Activated CD4-positive, alpha-beta T cell treated with anti-CD3 and anti-CD28 coated beads for 36 hours (primary cell): ENCODE measurements at regions not wholly inside any gene's neighbourhood (a gene's known extent, or its start where the extent isn't known, plus 50 kb on each side); places are given as distances from the start of the nearest gene placed in this dataset.

Experiments
- ATAC-seq: fragments of 200-7000 bp; cut with Tn5 transposase; one replicate; pipeline ENCODE4 v1.10.0; 2021; ENCODE audit warnings: mild to moderate bottlenecking, moderate library complexity
- CTCF ChIA-PET: fragments of 350-600 bp; sonication (Branson Sonifier 250); formaldehyde crosslinking; loops from one replicate; lab custom pipeline; 2021; ENCODE audit warnings: antibody characterized with exemption; lab: Charles Lee
- POLR2A ChIA-PET: fragments of 350-600 bp; sonication (Branson Sonifier 250); formaldehyde crosslinking; loops from one replicate; lab custom pipeline; 2021; ENCODE audit warnings: antibody characterized with exemption, inconsistent platforms; lab: Charles Lee
- DNase-seq: peaks from one replicate; pipeline ENCODE4 v3.0.0-alpha.2; 2020
- H3K27ac Mint-ChIP-seq: one replicate; pipeline ENCODE4 v1.8.0; 2021; ENCODE audit warnings: mixed read lengths
- H3K27me3 Mint-ChIP-seq: one replicate; pipeline ENCODE4 v1.8.0; 2021; ENCODE audit warnings: mixed read lengths
- H3K36me3 Mint-ChIP-seq: one replicate; pipeline ENCODE4 v1.8.0; 2021; ENCODE audit warnings: low read depth, mixed read lengths
- H3K4me1 Mint-ChIP-seq: one replicate; pipeline ENCODE4 v1.8.0; 2021; ENCODE audit warnings: mixed read lengths
- H3K4me3 Mint-ChIP-seq: one replicate; pipeline ENCODE4 v1.8.0; 2021; ENCODE audit warnings: mild to moderate bottlenecking, moderate library complexity, mixed read lengths
- H3K9me3 Mint-ChIP-seq: one replicate; pipeline ENCODE4 v1.8.0; 2021; ENCODE audit warnings: low read depth, mixed read lengths
- intact Hi-C, 2 experiments: fragments of 100-400 bp; cut with DNase I in 1 of 2; cut with micrococcal nuclease in 1 of 2; formaldehyde crosslinking; loops; one replicate each; pipeline versions ENCODE4 v1.14.2 to v1.15.1; 2022 to 2024; cut with DNase I, micrococcal nuclease

DNA sequence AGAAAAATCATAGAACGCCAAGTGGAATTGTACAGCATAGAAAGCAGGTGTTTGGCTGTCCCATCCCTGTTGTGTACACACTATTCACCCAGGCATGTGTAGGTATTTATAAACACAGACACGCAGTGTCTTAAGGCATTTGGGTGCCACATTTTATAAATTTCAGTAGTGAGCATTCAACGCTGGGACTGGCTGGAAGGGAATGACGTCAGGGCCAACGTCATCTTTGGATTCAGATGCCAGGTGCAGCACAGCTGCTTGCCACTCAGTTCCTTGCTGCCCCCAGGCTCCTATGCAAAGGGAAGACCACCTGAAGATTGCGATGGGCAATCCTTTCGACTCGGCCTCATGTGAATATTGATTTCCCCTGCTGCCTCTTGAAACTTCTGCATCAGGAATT lies 461.7 kb upstream of the SOX11 start:
- Mint-ChIP-seq H3K27me3 (no peaks in the 10 kb centered on the region), H3K27ac (no peak overlapping the region), H3K4me3 (no peak overlapping the region), H3K36me3 (no peaks in the 10 kb centered on the region), H3K9me3 (peaks cover 4% of the 10 kb centered on the region), H3K4me1 (no peaks in the 10 kb centered on the region)
- intact Hi-C loops: no loop called here
- ChIA-PET CTCF (no interaction called here), POLR2A (no interaction called here)
- ATAC-seq (no peak), DNase-seq (no peak)

DNA sequence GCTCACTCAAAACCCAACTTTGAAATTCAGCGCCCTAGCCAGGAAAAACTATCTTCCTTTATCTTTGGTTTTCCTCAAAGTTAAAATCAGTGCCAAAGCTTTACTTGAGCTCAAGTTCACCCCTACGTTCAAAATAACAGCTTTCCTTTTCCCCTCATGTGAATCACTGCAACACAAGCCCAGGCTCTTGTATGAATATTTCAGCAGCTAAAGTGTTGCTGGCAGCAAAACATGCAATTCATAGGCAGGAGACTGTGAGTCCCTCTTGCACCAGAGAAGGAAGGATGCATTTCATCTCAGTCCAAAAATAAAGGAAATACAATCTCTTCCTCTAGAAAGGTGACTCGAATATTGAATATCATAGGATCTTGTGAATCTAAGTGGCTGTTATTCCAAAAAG lies 461.3 kb upstream of the SOX11 start:
- no peaks in the 10 kb centered on the region for H3K27me3 Mint-ChIP-seq
- intact Hi-C loops: no loop called here
- no peaks in the 10 kb centered on the region for H3K36me3 Mint-ChIP-seq
- H3K27ac Mint-ChIP-seq: no peak overlapping the region
- DNase-seq: no peak
- ChIA-PET CTCF (no interaction called here), POLR2A (no interaction called here)
- H3K4me1 Mint-ChIP-seq: no peaks in the 10 kb centered on the region
- peaks cover 4% of the 10 kb centered on the region for H3K9me3 Mint-ChIP-seq
- H3K4me3 Mint-ChIP-seq: no peak overlapping the region
- ATAC-seq: no peak

DNA sequence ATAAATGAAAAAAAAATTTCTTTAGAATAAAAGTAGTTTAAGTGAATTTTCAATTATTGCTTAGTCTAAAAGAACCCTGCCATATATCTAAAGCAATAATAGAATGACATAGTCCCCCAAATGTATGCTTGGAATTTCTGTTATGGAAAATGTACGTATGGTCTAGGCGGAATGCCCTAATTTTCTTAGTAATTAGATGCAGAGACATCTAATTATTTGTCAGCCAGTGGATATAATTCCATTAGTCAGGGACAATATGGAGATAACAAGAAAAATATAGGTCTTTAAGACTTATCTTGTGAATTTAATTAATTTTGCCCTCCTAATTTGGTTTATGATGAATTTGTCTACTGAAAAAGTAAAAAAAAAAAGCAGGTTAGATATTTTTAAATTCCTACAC lies 460.9 kb upstream of the SOX11 start:
- DNase-seq (no peak), ATAC-seq (no peak)
- H3K36me3 Mint-ChIP-seq: no peaks in the 10 kb centered on the region
- ChIA-PET POLR2A (no interaction called here), CTCF (no interaction called here)
- no peaks in the 10 kb centered on the region for H3K27me3 Mint-ChIP-seq
- no peak overlapping the region for H3K27ac Mint-ChIP-seq
- no peaks in the 10 kb centered on the region for H3K4me1 Mint-ChIP-seq
- no peak overlapping the region for H3K4me3 Mint-ChIP-seq
- intact Hi-C loops: no loop called here
- peaks cover 4% of the 10 kb centered on the region for H3K9me3 Mint-ChIP-seq

DNA sequence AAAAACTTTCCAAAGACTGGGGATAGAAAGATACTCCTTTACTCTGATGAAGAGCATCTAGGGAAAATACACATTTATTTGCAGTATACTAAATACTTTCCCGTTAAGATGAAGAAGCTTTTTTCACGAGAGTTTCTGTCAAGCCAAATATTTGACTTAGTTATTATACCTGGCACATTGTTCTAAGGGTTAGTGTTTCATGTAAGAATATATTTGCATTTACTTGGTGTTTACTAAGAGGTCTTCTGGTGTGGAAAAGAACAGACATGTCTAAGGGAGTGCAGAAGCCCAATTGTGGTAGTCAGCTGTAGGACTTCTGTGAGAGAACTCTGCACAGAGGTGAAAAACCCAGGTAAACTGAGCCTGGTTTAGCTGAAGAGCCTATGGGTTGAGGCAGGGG lies 457.6 kb upstream of the SOX11 start:
- Mint-ChIP-seq H3K27me3 (no peaks in the 10 kb centered on the region), H3K27ac (no peak overlapping the region), H3K9me3 (peaks cover 6% of the 10 kb centered on the region), H3K36me3 (no peaks in the 10 kb centered on the region), H3K4me3 (no peak overlapping the region), H3K4me1 (no peaks in the 10 kb centered on the region)
- intact Hi-C loops: no loop called here
- DNase-seq (no peak), ATAC-seq (no peak)
- ChIA-PET POLR2A (no interaction called here), CTCF (no interaction called here)

DNA sequence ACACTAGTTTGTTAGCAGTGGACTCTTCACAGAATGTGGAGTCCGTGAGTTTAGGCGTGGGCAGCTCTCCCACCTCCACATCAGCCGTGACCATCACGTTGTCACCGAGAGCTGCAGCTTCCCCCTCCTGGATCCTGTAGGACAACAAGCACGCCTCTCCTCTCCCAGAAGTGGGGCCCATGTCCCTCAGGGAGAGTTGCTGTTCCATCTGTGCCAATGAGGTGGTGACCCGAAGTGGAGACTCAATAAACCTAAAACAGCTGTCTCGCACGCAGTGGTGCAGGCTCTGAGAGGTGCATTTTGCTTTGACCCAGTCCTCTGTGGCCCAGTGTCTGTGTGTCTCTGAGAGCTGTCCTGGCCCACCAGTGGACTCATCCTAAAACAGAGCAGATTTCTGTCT lies 456.5 kb upstream of the SOX11 start:
- DNase-seq: no peak
- H3K36me3 Mint-ChIP-seq: no peaks in the 10 kb centered on the region
- no peaks in the 10 kb centered on the region for H3K27me3 Mint-ChIP-seq
- CTCF ChIA-PET: no interaction called here
- POLR2A ChIA-PET: no interaction called here
- ATAC-seq: no peak
- no peaks in the 10 kb centered on the region for H3K4me1 Mint-ChIP-seq
- peaks cover 4% of the 10 kb centered on the region for H3K9me3 Mint-ChIP-seq
- H3K27ac Mint-ChIP-seq: no peak overlapping the region
- no peak overlapping the region for H3K4me3 Mint-ChIP-seq
- intact Hi-C loops: no loop called here

DNA sequence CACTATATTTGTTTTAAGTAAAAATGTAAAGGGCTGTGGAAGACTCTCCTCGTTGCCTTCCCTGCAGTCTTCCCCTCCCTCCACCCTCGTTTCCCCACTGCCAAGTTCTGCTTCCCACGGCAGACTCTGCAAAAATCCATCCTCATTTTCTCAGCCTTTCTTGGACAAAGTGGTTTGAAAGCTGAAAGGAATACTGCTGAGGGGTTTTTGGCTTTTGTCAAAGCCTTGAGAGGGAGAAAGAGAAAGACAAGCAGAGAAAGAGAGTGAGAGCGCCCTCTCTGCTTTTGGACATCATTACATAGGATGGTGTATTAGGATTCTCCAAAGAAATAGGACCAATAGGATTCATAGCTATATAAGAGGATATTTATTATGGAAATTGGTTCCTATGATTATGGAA lies 455.9 kb upstream of the SOX11 start:
- H3K27me3 Mint-ChIP-seq: no peaks in the 10 kb centered on the region
- ChIA-PET POLR2A (no interaction called here), CTCF (no interaction called here)
- no peaks in the 10 kb centered on the region for H3K36me3 Mint-ChIP-seq
- no peaks in the 10 kb centered on the region for H3K4me1 Mint-ChIP-seq
- intact Hi-C loops: no loop called here
- DNase-seq (no peak), ATAC-seq (no peak)
- H3K4me3 Mint-ChIP-seq: no peak overlapping the region
- H3K9me3 Mint-ChIP-seq: peaks cover 4% of the 10 kb centered on the region
- no peak overlapping the region for H3K27ac Mint-ChIP-seq

DNA sequence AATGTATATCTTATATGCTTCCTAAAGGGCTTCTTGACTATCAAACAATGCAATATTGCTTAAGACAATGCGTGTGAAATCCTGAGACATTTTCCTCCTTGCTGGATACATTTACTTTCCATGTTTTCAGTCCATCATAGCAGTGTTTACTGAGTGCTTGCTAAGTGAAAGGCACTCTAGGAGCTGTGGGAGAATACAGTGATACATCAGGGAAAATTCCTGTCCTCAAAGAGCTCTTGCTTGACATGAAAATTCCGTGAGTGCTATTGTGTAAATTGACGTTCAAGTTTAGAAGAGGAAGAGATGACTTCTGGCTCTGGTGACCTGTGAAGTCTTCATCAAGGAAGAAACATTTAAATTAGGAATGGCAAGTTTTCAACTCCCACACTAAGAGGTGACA lies 449.4 kb upstream of the SOX11 start:
- no peak for DNase-seq
- H3K27me3 Mint-ChIP-seq: no peaks in the 10 kb centered on the region
- no peak overlapping the region for H3K4me3 Mint-ChIP-seq
- intact Hi-C loops: no loop called here
- ATAC-seq: no peak
- no peaks in the 10 kb centered on the region for H3K4me1 Mint-ChIP-seq
- ChIA-PET POLR2A (no interaction called here), CTCF (no interaction called here)
- H3K27ac Mint-ChIP-seq: no peak overlapping the region
- no peaks in the 10 kb centered on the region for H3K36me3 Mint-ChIP-seq
- peaks cover 2% of the 10 kb centered on the region for H3K9me3 Mint-ChIP-seq

DNA sequence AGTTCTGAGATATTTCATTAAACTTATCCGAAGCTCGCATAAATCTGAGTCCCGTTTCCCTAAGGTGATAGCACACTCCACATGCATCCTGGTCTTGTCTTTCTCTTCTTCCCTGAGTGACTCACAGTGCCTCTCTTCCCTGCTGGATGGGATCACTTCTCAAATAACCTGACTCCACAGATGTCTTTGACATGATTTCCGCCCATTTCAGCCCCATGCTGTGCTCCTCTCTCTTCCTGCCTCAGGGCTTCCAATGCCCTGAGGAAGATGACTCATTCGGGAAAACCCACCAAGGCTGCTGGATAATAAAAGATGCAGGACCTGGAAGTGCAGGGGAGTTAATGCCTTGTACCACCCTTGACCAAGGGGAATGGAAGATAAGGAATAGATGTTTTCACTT lies 441.7 kb upstream of the SOX11 start:
- Mint-ChIP-seq H3K36me3 (no peaks in the 10 kb centered on the region), H3K9me3 (peaks cover 8% of the 10 kb centered on the region), H3K4me1 (no peaks in the 10 kb centered on the region), H3K27me3 (no peaks in the 10 kb centered on the region), H3K27ac (no peak overlapping the region), H3K4me3 (no peak overlapping the region)
- ChIA-PET CTCF (no interaction called here), POLR2A (no interaction called here)
- ATAC-seq (no peak), DNase-seq (no peak)
- intact Hi-C loops: no loop called here

DNA sequence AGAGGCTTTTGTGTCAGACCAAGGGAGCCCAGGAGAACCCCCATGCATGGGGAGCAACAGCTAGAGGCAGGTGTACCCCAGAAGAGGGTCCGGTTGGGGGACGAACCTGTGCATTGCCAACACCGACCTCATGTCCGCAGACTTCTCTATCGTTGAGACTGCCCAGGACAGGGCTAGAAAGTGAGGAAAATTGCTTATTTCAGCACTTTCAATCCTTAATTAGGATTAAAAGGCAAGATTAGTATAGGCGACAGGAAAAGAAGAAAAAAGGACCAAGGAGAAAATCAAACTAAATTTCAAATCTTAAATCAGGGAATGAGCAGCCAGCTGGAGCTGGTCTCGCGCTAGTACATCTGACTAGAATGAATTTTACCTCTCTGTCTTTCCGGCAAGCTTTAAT lies 438.9 kb upstream of the SOX11 start:
- Mint-ChIP-seq H3K4me1 (no peaks in the 10 kb centered on the region), H3K27ac (no peak overlapping the region), H3K27me3 (no peaks in the 10 kb centered on the region), H3K36me3 (no peaks in the 10 kb centered on the region), H3K4me3 (no peak overlapping the region), H3K9me3 (peaks cover 8% of the 10 kb centered on the region)
- intact Hi-C loops: no loop called here
- POLR2A ChIA-PET: no interaction called here
- CTCF ChIA-PET: no interaction called here
- DNase-seq (no peak), ATAC-seq (no peak)

DNA sequence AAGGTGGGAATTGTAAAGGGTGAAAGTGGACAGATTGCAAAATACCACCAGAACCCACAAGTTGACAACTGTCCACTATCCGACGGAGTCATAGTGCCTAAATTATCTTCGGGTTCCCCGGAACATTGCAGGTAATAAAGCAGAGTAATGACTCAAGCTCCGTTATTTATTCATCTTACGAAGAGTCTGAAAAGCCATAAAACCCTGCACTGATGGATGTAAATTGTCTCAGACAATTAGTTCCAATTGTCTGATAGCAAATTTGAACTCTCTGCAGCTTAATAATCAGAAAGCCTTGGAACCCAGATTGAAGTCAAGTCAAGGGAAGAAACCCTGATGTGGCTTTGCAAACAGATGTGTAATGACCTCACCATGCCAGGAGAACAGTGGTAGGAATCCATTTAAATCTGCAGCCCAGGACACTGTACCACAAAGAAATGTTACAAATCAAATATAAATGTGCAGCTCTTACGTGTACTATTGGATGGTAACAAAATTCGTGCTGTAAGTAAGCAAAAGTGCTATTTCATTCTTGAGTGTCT lies 437.3 kb upstream of the SOX11 start:
- H3K9me3 Mint-ChIP-seq: peaks cover 14% of the 10 kb centered on the region
- no peaks in the 10 kb centered on the region for H3K4me1 Mint-ChIP-seq
- H3K36me3 Mint-ChIP-seq: no peaks in the 10 kb centered on the region
- intact Hi-C loops: no loop called here
- ChIA-PET CTCF (no interaction called here), POLR2A (no interaction called here)
- H3K27me3 Mint-ChIP-seq: no peaks in the 10 kb centered on the region
- H3K4me3 Mint-ChIP-seq: no peak overlapping the region
- no peak for DNase-seq
- ATAC-seq: no peak
- H3K27ac Mint-ChIP-seq: no peak overlapping the region

DNA sequence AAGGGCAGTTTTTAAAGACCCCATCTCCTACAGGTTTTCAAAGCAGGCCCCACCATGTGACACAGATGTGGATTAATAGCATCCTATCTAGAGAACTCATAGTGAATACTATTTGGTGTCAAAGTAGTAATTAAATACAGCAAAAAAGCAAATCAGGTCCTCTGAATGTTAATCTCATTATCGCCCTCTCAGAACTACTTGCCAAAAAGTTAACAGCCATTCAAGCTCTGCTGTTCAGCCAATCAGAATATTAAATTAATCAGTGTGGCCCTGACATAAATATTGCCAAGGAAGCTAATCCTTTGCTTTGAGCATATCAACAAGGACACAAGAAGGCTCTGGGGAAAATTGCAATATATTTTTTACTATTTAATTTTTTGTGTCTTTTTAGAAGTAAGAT lies 428.9 kb upstream of the SOX11 start:
- ChIA-PET CTCF (no interaction called here), POLR2A (no interaction called here)
- H3K4me3 Mint-ChIP-seq: no peak overlapping the region
- DNase-seq (no peak), ATAC-seq (no peak)
- H3K27me3 Mint-ChIP-seq: no peaks in the 10 kb centered on the region
- no peaks in the 10 kb centered on the region for H3K36me3 Mint-ChIP-seq
- H3K27ac Mint-ChIP-seq: no peak overlapping the region
- intact Hi-C loops: no loop called here
- H3K4me1 Mint-ChIP-seq: no peaks in the 10 kb centered on the region
- H3K9me3 Mint-ChIP-seq: peaks cover 10% of the 10 kb centered on the region

DNA sequence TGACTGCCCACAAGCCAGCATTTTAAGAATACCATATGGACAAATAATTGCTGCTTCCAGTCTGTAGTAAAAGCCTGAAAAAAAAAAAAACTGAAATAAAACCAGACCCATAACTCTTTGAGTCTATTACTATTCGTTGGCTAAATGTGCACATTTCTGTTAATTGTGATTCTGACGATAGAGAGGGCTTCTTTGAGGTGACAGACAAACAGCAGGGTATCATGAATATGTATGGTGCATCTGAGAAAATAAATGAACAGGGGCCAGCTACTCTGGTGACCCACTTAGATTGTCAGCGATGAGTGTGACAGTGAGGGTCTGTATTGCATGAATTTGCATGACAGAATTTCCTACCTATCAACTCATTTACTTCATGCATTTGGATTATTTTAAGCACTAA lies 427.8 kb upstream of the SOX11 start:
- Mint-ChIP-seq H3K27ac (no peak overlapping the region), H3K4me3 (no peak overlapping the region), H3K4me1 (no peaks in the 10 kb centered on the region), H3K36me3 (no peaks in the 10 kb centered on the region), H3K27me3 (no peaks in the 10 kb centered on the region), H3K9me3 (peaks cover 6% of the 10 kb centered on the region)
- DNase-seq (no peak), ATAC-seq (no peak)
- ChIA-PET CTCF (interaction anchor here (0.6 kb wide), 1 partner anchor 92 kb away, joined by 3 read pairs; no protein-coding TSS in a partner anchor), POLR2A (no interaction called here)
- intact Hi-C loops: no loop called here

DNA sequence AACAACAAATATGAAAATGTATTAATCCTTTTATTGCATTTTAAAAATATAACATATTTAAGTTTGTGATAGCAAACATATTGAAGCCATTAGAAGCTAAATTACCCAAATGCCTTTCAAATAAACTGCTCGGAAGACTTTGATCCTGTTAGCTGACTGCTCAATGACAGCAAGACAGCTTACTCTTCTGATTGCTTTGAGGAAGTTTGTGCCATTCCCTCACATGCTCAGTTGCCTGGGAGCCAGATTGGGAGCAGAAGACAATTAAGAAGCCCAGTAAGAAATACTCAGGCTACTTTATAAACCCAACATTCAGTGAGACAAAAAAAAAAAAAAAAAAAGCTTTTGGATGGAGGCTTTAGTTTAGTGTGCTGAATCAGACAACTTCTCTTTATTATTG lies 407.1 kb upstream of the SOX11 start:
- DNase-seq: no peak
- no peaks in the 10 kb centered on the region for H3K36me3 Mint-ChIP-seq
- H3K27me3 Mint-ChIP-seq: no peaks in the 10 kb centered on the region
- no peak overlapping the region for H3K27ac Mint-ChIP-seq
- POLR2A ChIA-PET: no interaction called here
- intact Hi-C loops: no loop called here
- peaks cover 2% of the 10 kb centered on the region for H3K9me3 Mint-ChIP-seq
- no peak for ATAC-seq
- no peaks in the 10 kb centered on the region for H3K4me1 Mint-ChIP-seq
- H3K4me3 Mint-ChIP-seq: no peak overlapping the region
- CTCF ChIA-PET: no interaction called here
